GM06990 (cell line): ENCODE measurements at regions not wholly inside any gene's neighbourhood (a gene's known extent, or its start where the extent isn't known, plus 50 kb on each side); places are given as distances from the start of the nearest gene placed in this dataset.

ENCODE experiments used
- DNase-seq: peaks from one replicate; pipeline ENCODE4 v3.0.0-alpha.2; 2011; ENCODE audit not compliant: insufficient read length; ENCODE audit errors: extremely low read depth
- H3K27me3 ChIP-seq: replicated peaks from 2 replicates; pipeline ENCODE4 v1.6.0; 2011; ENCODE audit warnings: low read length; ENCODE audit not compliant: control insufficient read depth, insufficient read depth
- H3K36me3 ChIP-seq: 2 replicates; pipeline ENCODE4 v1.5.1; 2011; ENCODE audit warnings: low read length; ENCODE audit not compliant: control insufficient read depth, insufficient read depth
- H3K4me3 ChIP-seq: replicated peaks from 2 replicates; pipeline ENCODE4 v1.5.1; 2011; ENCODE audit warnings: low read depth, mild to moderate bottlenecking, control low read depth, low read length
- CTCF ChIP-seq: IDR thresholded peaks from 2 replicates; pipeline ENCODE4 v1.5.1; 2011; ENCODE audit warnings: low read length, control low read depth, mild to moderate bottlenecking, inconsistent platforms; ENCODE audit not compliant: insufficient read depth, poor library complexity, severe bottlenecking

- Histone ChIP-seq H3K27me3 (no peaks in the 10 kb centered on the region), H3K36me3 (no peaks in the 10 kb centered on the region), H3K4me3 (no peak overlapping the region)
- TF ChIP-seq CTCF = no peak
- DNase-seq = no peak
Observed at GRCh38 chr5:68658810-68659372, 434.9 kb upstream of the SLC30A5 start.

DNA sequence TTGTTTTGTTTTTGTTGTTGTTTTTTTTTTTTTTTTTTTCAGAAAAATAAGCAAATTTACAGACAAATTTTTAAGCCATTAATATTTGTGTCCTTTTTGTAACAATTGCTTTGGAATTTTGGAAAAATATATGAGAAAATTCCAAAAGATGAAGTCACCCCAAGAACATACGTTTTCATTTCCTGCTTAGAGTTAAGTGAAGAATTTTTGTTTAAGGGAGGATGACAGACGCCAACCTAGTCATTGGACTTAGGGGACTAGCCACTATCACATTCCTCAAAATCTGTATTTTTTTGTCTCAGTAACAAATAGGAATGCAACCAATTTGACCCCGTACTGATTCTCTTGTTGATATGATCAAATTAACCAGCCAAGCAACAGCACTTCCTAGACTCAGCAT, 433.9 kb upstream of the SLC30A5 start:
- H3K36me3 ChIP-seq = no peaks in the 10 kb centered on the region
- no peaks in the 10 kb centered on the region for H3K27me3 ChIP-seq
- no peak for DNase-seq
- H3K4me3 ChIP-seq = no peak overlapping the region
- no peak for TF ChIP-seq CTCF

GRCh38 chr5:68661237-68661636, 432.6 kb upstream of the SLC30A5 start:
- H3K36me3 ChIP-seq = no peaks in the 10 kb centered on the region
- H3K4me3 ChIP-seq = no peak overlapping the region
- TF ChIP-seq CTCF = peak; percentile 72
- no peaks in the 10 kb centered on the region for H3K27me3 ChIP-seq
- no peak for DNase-seq

DNA sequence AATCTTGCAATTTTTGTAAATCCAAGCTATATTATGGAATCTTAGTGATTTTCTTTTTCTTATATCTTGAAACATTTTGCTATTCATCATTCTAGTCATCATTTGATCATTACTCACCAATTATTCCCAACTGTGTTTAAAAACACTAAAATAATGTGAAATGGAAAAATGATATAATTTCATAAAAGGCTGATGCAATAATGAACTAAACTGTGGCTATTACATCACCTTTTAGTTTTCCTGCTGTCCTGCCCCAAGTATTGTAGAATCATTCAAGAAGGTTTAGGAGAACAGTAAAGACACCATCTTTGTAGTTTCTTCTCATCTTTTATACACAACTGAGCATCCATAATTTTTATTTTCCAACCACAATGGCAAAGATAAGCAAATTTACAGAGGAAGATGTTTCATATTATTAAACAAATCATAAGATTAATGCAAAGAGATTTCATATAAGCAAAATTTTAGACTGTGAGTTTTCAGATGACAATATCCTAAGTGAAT, 431.0 kb upstream of the SLC30A5 start:
- DNase-seq = no peak
- no peaks in the 10 kb centered on the region for H3K27me3 ChIP-seq
- no peaks in the 10 kb centered on the region for H3K36me3 ChIP-seq
- no peak for TF ChIP-seq CTCF
- no peak overlapping the region for H3K4me3 ChIP-seq

DNA sequence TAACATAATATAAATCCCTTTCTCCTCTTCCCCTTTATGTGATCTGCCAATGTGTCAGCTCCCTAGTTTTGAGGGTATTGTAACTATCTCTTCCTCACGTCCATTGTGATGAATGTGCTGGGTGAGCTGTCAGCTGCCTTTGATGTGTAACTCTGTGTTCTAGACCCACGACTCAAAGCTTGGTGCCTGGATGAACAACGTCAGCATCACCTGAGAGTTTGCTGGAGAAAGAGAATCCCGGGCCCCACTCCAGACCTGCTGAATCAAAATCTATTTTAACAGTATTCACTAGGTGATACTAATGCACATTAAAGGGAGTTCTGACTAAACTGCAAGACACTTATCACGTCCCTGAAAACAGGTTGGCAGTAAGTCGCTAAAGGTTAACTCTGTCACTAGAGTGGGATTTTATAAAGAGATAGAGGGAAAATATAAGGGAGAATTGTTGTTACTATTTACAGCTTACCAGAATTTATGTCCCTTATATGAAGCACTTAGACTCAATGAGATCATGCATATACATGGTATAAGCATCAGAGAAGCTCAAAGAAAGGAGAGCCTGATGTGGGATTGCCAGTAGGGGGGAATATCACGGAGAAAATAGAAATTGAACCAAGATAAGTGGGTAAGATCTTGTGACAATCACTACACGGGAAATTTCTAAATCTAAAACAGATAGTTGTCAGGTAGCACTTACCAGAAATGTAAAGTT, 423.8 kb upstream of the SLC30A5 start:
- Histone ChIP-seq H3K36me3 (no peaks in the 10 kb centered on the region), H3K27me3 (no peaks in the 10 kb centered on the region), H3K4me3 (no peak overlapping the region)
- DNase-seq = no peak
- TF ChIP-seq CTCF = no peak
